HG03571 (cell line): ENCODE measurements at regions not wholly inside any gene's neighbourhood (a gene's known extent, or its start where the extent isn't known, plus 50 kb on each side); places are given as distances from the start of the nearest gene placed in this dataset.

Experiments used
- ATAC-seq: cut with Tn5 transposase; IDR thresholded peaks from one replicate; pipeline ENCODE4 v1.9.1; 2021; ENCODE audit not compliant: unreplicated experiment

DNA sequence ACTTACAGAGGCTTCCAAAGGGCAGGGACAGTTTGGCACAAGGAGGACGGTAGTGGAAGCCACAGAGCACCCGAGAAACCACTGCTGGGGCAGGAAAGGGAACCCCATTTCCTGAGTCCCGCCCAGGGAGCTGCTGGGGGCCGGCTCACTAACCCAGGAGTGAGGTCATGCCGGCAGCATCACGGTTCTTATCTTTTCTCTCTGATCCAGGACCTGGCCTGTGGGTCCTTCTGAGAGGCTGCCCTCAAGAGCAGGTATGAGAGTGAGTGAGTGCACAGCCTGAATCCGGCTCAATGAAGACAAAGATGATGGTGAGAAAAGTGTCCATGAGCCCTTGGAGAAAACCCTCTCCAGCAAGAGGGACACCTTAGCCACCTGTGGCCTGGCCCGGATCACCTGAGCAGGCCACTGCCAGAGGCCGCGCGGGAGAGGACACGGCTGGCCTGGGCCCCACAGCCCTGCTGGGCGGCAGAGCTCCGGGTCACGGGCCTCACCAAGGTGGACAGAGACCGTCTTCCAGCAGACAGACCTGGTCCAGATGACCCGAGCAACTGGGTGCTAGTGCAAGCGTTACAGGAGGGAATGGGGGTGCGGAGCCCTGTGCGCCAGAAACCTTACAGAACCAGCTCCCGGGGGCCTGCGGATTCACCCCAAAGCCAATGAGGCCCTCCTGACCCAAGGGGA is 94.9 kb downstream of the RIPK4 start:
- no peak for ATAC-seq

DNA sequence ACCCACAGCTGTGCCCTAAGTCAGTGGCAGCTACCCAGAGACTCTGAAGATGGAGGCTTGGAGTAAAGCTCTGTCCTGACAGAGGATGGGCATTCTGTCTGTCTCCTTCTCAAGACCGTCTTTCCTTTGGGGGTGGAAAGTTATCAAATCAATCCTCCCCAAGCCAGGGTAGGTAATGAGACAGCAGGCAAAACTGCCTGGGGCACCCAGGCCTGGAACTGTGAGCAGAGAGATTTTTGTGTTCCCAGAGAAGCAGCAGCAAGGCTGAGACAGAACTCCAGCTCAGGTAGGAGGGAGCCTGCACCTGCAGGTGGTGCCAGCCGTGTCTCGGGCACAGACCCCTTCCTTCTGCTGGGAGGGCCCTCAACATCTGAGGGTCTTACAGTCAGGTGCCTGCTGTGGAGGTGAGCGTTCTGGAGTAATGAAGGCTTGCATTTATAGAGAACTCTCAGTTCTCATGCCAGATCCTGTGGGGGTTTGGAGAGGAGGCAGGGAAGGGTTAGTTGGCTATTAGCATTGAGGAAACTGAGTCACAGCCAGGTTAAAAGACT is 95.6 kb downstream of the RIPK4 start:
- no peak for ATAC-seq

DNA sequence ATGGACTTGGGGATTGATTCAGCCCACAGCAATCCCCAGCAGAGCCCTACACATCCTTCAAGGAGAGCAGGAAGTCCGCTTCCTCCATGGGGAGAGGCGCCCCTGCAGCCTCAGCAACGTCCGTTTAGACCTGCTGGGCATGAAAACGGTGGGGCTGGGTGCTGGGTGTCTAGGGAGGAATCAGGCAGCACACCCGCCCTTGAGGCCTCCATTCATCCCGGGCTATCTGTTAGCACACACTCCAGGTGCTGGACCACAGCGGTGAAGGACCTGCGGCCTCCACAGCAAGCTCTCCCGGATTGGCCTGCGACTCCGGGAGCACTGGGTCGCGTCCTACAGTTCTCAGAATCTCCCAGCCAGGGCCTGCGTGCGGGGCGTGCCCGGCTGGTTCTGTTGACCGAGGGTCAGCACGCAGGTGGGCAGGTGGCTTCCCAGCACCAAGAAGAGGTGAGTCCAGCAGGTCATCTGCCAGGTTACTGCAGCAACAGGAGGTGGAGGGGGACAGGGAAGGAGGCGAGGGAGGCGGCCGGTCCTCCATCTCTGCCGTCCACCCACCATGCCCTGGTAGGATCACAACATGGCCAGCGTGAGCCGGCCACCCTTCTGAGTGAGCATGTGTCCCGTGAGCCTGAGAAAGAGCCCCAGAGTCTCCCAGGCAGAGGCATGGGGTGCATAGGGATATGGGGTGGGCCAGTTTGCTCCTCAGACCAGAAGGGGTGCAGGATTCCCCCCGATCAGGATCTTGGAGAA is 96.6 kb downstream of the RIPK4 start:
- no peak for ATAC-seq

- ATAC-seq = no peak
Observed at GRCh38 chr21:41669533-41669830, 97.4 kb downstream of the RIPK4 start.

- no peak for ATAC-seq
Observed at GRCh38 chr21:41668686-41669532, 97.9 kb downstream of the RIPK4 start.

DNA sequence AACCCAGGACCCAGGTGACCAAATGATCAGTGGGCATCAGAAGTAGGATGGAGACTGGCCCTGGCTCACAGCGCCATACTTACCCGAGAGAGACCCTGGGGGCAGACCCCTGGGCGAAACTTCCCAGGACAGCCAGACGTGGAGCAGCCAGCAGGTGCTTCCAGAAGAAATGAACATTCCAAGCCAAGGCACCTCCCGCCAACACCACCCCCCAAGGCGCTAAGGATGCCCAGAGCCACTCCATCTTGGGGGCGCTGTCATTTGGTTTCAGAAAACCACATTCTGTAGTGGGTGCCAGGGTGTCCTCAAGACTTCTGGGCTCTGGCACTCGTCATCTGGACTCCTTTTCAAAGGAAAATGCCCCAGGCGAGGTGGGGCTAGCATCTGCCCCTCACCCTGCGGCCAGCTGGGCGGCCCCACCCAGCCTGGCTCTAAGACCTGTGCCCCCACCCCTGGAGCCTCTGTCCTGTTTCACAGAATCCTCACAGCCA is 98.8 kb downstream of the RIPK4 start:
- no peak for ATAC-seq

DNA sequence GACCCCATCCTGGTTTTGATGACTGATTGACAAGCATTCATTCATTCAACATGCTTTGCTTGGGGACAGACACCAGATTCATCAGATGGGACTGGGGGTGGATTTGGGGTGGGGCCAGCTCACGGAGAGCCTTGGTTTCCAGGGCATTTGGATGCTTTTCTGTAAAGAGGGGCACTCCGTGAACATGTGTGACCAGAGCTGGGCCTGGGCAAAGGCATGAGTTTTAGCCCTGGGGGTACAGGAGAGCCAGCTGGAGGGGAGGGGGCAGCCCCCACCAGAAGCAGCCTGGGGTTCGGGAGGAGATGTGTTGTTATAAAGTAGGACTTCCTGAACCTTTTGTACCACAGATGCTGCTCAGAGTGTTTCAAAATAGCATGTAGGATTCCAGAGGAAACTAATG is 99.7 kb downstream of the RIPK4 start:
- no peak for ATAC-seq

DNA sequence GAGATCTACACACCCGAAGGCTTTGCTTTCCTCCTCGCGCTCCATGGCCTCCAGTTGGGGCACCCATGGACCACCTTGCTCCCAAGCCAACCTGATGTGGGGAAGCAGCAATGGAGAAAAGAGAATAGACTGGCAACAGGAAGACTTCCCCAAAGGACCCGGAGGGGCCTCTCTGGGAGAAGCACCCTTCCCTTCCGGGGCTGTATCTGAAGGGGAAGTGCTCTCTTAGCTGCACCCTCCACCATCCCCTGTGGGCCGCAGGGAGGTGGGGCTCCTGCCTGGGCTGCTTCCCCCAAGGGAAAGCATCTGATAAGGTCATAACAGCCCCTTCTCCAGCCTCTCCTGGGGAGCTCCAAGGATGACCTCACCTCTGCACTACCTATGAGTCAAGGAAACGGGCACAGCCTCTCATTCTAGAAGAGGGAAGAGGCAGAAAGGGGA is 100.2 kb downstream of the RIPK4 start:
- no peak for ATAC-seq

- ATAC-seq = no peak
Observed at GRCh38 chr21:41665766-41666595, 100.9 kb downstream of the RIPK4 start.

- no peak for ATAC-seq
Observed at GRCh38 chr21:41664881-41665765, 101.7 kb downstream of the RIPK4 start.

- no peak for ATAC-seq
Observed at GRCh38 chr21:41663805-41664788, 102.8 kb downstream of the RIPK4 start.

DNA sequence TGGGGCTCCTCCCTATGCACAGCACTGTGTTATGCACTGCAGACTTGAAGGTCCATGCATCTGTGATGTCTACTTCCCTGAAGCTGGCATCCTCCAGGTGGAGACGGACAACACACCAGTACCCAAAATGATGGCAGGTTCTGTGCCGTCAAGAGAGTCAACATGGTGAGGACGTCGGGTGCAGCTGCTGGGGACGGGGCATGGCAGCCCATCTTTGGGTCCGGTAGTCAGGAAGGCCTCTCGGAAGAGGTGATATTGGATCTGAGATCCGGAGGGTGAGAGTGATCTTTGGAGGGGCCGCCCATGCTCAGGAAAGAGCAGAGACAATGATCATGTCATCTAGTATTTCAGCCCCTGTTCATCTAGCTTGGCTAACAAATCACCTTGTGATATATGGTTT is 104.1 kb downstream of the RIPK4 start:
- ATAC-seq = no peak

DNA sequence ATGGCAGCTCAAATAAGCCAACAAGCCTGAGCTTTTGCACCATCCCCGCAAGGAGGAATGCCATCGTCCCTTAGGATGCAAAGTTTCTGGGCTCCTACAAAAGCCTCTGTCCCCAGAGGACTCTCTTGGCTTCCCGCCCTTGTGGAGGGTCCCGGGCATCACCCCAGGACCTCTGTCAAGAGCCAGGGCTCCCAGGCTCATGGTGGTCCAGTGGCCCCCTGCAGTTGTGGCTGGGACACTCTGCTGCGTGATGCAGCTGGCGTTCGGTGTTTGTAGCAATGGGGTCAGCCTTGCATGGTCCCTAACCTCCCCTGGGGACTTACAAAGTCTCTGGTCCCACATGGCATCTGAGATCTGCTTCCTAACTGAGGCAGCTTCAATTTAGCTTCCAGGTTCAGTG is 104.7 kb downstream of the RIPK4 start:
- no peak for ATAC-seq

- no peak for ATAC-seq
Observed at GRCh38 chr21:41660748-41661147, 106.1 kb downstream of the RIPK4 start.

DNA sequence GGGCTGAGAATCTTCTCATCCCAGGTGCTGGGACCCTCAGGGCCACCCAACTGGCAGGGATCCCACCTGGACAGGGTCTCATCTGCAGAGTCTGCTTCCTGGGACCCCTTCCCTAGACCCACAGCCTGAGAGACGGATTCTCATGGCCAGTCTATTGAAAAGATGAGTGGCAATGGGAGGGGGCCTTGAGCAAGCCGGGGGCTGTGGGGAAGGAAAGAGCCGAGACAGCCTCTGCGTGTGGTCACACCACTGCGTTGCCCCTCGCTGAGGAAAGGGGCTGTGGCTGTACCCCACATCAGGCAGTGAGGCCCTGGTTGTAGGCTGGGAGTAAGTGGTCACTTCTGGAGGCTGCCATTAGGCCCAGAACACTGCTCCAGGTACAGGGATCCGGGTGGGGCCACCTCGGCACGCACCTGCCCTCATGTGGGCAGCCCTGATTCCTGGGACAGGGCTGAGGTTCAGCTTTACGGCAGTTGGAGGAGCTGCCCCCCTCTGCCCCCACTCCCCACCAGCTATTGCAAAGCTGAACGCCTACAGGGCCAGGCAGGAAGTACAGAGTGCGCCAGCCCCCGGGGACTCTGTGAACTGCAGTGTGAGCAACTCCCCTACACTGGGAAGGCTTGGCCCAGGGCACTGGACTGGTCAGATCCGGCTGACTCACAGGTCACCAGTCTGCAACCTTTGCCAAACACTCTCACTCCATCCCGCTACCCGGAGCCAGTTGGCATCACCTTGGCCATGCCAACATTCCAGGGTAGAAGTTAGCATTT is 106.9 kb downstream of the RIPK4 start:
- no peak for ATAC-seq

DNA sequence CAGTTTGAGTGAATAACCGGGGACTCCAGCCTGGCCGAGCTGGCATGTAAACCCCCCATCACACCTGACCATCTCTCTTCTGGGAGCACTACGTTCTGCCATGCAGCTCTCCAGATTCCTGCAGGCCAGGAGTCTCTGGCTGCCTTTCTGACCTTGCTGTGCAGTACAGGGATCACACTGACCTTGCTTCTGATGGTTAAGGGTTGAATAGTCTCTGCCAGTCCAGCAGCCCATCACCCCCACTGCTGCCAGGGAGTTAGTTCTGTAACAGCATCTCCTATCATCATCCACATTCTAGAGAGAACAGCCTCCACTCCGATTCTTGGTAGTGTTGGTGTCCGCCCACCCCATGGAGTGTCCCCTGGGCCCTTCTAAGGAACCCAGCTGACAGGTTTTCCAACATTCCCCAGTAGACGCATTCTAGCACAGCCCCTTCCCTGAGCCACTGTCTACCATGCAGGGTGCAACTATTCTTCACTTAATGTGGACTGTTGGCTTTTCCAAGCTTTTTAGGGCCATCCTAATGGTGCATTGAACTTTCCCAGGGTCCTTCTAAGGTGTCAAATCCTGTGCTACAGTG is 109.8 kb downstream of the RIPK4 start:
- no peak for ATAC-seq

DNA sequence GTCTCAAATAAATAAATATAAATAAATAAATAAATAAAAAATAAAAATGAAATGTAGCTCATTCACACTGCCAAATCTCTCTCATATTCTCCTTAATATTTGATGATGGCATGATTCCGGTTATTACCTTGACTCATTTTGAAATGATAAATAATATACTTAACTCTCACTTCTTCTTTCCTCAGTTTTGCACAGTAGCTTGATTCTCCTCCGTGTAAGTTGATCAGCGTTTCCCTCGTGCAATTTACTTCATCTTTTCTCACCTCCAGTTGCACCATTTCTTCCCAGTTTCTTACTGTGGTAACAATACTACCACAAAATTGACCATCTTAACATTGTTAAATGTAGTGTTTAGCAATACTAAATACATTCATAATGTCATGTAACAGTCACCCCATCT is 111.6 kb downstream of the RIPK4 start:
- ATAC-seq = no peak
